DOHH2 (cell line): ENCODE measurements at regions not wholly inside any gene's neighbourhood (a gene's known extent, or its start where the extent isn't known, plus 50 kb on each side); places are given as distances from the start of the nearest gene placed in this dataset.

ENCODE experiments used
- H3F3A ChIP-seq: fragments of 200-600 bp; sonication (generic), shearing (Covaris generic); 2 replicates; pipeline ENCODE4 v1.6.0; 2016; ENCODE audit warnings: antibody characterized with exemption, mild to moderate bottlenecking; ENCODE audit not compliant: control insufficient read depth, insufficient read depth
- H3K27ac ChIP-seq: fragments of 200-600 bp; sonication (generic); 2 replicates; pipeline ENCODE4 v1.5.1; 2014; ENCODE audit warnings: low read depth, mild to moderate bottlenecking, low read length, moderate library complexity
- H3K27me3 ChIP-seq: fragments of 200-600 bp; sonication (generic); 2 replicates; pipeline ENCODE4 v1.6.1; 2014; ENCODE audit warnings: mild to moderate bottlenecking, low read length, mixed read lengths; ENCODE audit not compliant: control insufficient read depth
- H3K36me3 ChIP-seq: fragments of 200-600 bp; sonication (generic); 2 replicates; pipeline ENCODE4 v1.6.1; 2014; ENCODE audit warnings: mild to moderate bottlenecking, low read length, moderate library complexity, mixed read lengths; ENCODE audit not compliant: control insufficient read depth
- H3K4me1 ChIP-seq: fragments of 200-600 bp; sonication (generic); 2 replicates; pipeline ENCODE4 v1.6.1; 2014; ENCODE audit warnings: mild to moderate bottlenecking, low read length, mixed read lengths; ENCODE audit not compliant: control insufficient read depth
- H3K4me2 ChIP-seq: fragments of 200-600 bp; sonication (generic); 2 replicates; pipeline ENCODE4 v1.6.0; 2014; ENCODE audit warnings: mild to moderate bottlenecking, low read length, moderate library complexity
- H3K4me3 ChIP-seq: fragments of 200-600 bp; sonication (generic); 2 replicates; pipeline ENCODE4 v1.5.1; 2014; ENCODE audit warnings: mild to moderate bottlenecking, low read length, mixed read lengths
- H3K79me2 ChIP-seq: fragments of 200-600 bp; sonication (generic); 2 replicates; pipeline ENCODE4 v1.6.1; 2014; ENCODE audit warnings: mild to moderate bottlenecking, low read length, mixed read lengths; ENCODE audit not compliant: control insufficient read depth
- H3K9me2 ChIP-seq: fragments of 200-600 bp; sonication (generic); replicated peaks from 2 replicates; pipeline ENCODE4 v1.6.1; 2014; ENCODE audit warnings: mild to moderate bottlenecking, low read length, mixed read lengths; ENCODE audit not compliant: control insufficient read depth
- H3K9me3 ChIP-seq: fragments of 200-600 bp; sonication (generic); 2 replicates; pipeline ENCODE4 v1.6.1; 2014; ENCODE audit warnings: antibody characterized with exemption, low read length, mixed read lengths; ENCODE audit not compliant: control insufficient read depth, insufficient read depth
- H4K20me1 ChIP-seq: fragments of 200-600 bp; sonication (generic); 2 replicates; pipeline ENCODE4 v1.6.0; 2014; ENCODE audit warnings: low read depth, mild to moderate bottlenecking, antibody characterized with exemption, low read length, moderate library complexity; ENCODE audit not compliant: control insufficient read depth, insufficient read depth
- EZH2phosphoT487 ChIP-seq: fragments of 200-600 bp; sonication (generic); IDR thresholded peaks from 2 replicates; pipeline ENCODE4 v1.6.1; 2017; ENCODE audit warnings: borderline replicate concordance, mild to moderate bottlenecking, antibody characterized with exemption, low read length, moderate library complexity, mixed read lengths
- TF ChIP-seq, protein P1 (sequence below): fragments of 200-600 bp; sonication (generic); IDR thresholded peaks from one replicate; pipeline ENCODE4 v1.5.1; 2014; ENCODE audit warnings: antibody characterized with exemption, mild to moderate bottlenecking, low read depth, low read length; ENCODE audit not compliant: poor library complexity, severe bottlenecking

DNA sequence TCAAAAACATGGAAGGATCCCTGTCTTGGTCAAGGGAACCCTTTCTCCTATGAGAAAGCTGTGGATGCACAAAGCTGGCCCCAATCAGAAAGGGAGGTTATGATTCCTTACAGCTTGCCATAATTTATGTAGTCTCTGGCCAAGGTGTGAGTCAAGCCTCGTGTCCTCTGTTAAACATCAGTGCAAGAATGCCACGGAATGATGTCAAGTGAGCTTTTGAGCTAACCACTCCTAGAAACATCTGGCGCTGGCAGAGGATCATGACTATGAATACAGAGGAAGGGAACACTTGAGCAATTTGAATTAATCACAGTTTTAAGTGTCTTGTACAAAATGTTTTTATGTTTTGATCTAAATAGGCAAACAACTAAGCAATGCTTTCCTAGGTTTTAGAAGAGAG lies 51.5 kb upstream of the RAP2C start:
- TF ChIP-seq, protein P1, sequence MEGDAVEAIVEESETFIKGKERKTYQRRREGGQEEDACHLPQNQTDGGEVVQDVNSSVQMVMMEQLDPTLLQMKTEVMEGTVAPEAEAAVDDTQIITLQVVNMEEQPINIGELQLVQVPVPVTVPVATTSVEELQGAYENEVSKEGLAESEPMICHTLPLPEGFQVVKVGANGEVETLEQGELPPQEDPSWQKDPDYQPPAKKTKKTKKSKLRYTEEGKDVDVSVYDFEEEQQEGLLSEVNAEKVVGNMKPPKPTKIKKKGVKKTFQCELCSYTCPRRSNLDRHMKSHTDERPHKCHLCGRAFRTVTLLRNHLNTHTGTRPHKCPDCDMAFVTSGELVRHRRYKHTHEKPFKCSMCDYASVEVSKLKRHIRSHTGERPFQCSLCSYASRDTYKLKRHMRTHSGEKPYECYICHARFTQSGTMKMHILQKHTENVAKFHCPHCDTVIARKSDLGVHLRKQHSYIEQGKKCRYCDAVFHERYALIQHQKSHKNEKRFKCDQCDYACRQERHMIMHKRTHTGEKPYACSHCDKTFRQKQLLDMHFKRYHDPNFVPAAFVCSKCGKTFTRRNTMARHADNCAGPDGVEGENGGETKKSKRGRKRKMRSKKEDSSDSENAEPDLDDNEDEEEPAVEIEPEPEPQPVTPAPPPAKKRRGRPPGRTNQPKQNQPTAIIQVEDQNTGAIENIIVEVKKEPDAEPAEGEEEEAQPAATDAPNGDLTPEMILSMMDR, result no peak
- TF ChIP-seq EZH2phosphoT487, result no peak
- no peak overlapping the region for H3K27ac ChIP-seq

DNA sequence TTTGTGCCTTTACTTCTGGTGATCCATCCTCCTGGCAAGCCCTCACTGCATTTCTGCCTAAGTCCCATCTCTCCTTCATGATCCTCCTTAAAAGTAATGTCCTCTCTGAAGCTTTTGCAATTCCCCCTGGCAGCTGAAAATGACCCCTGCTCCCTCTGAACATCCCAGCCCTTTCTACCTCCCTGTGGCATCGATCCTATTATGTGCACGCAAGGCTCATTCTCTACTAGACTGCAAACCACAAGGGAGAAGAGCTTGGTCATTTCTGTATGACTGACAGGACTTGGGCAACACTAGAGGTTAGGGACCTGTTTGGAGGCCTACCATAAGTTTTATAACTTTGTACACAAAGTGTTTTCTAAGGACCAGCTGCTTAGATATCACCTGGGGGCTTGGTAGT lies 50.8 kb upstream of the RAP2C start:
- no peak for TF ChIP-seq EZH2phosphoT487
- TF ChIP-seq, protein P1, result no peak
- no peak overlapping the region for H3K27ac ChIP-seq

More for the DNA sequence above, 51.5 kb upstream of the RAP2C start:
- Histone ChIP-seq H3K9me3 (no peaks in the 10 kb centered on the region), H3K9me2 (no peaks in the 10 kb centered on the region), H3K79me2 (no peaks in the 10 kb centered on the region), H3K27me3 (no peaks in the 10 kb centered on the region), H3K4me3 (no peak overlapping the region), H3K4me1 (no peaks in the 10 kb centered on the region), H4K20me1 (no peaks in the 10 kb centered on the region), H3K36me3 (no peaks in the 10 kb centered on the region), H3F3A (no peaks in the 10 kb centered on the region), H3K4me2 (no peak overlapping the region)

More for the DNA sequence above, 50.8 kb upstream of the RAP2C start:
- Histone ChIP-seq H3K79me2 (no peaks in the 10 kb centered on the region), H3K4me1 (no peaks in the 10 kb centered on the region), H3K9me3 (no peaks in the 10 kb centered on the region), H3F3A (no peaks in the 10 kb centered on the region), H3K36me3 (no peaks in the 10 kb centered on the region), H4K20me1 (no peaks in the 10 kb centered on the region), H3K27me3 (no peaks in the 10 kb centered on the region), H3K4me2 (no peak overlapping the region), H3K4me3 (no peak overlapping the region), H3K9me2 (no peaks in the 10 kb centered on the region)
